Activated CD4-positive, CD25-positive, alpha-beta regulatory T cell treated with anti-CD3 and anti-CD28 coated beads, Interleukin-2, amount 50 U/mL, for 24 hours (primary cell): ENCODE measurements at regions not wholly inside any gene's neighbourhood (a gene's known extent, or its start where the extent isn't known, plus 50 kb on each side); places are given as distances from the start of the nearest gene placed in this dataset.
A peak's percentile ranks its signal among the peaks of the same experiment; 100 is the strongest.

Experiments used
- ATAC-seq, 2 donors: fragments of 150-1000 bp; cut with Tn5 transposase; one replicate each; pipeline ENCODE4 v1.10.0; 2021; ENCODE audit warnings: mild to moderate bottlenecking in 1 of 2, moderate library complexity in 1 of 2

- ATAC-seq = no peak
These were observed 196.8 kb upstream of the RPS6KA3 start for GRCh38 chrX:20463296-20464075.

- no peak for ATAC-seq
These were observed 194.9 kb upstream of the RPS6KA3 start for GRCh38 chrX:20461576-20461975.

DNA sequence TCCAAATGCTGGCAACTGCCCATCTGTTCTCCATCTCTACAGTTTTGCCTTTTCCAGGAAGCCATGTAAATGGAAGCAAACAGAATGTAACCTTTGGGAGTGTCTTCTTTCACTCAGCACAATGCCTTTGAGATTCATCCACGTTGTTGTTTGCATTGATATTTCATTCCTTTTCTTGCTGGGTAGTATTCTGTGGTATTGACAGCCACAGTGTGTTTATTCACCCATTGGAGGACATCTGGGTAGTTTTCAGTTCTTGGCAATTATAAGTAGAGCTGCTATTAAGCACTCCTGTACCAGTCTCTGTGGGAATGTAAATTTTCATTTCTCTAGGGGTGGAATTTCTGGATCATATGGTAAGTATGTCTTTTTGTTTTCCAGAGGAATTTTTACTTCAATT, 194.3 kb upstream of the RPS6KA3 start:
- no peak for ATAC-seq

GRCh38 chrX:20459410-20460350, 193.0 kb upstream of the RPS6KA3 start:
- peak in 1 of 2 donors; percentile 30 for ATAC-seq

GRCh38 chrX:20456971-20457370, 190.3 kb upstream of the RPS6KA3 start:
- no peak for ATAC-seq

- ATAC-seq = no peak
These were observed 188.3 kb upstream of the RPS6KA3 start for GRCh38 chrX:20455001-20455400.

GRCh38 chrX:20454117-20454516, 187.4 kb upstream of the RPS6KA3 start:
- peak in 1 of 2 donors; percentile 74 for ATAC-seq

- ATAC-seq = no peak
These were observed 185.8 kb upstream of the RPS6KA3 start for GRCh38 chrX:20452487-20452886.

- ATAC-seq = no peak
These were observed 185.2 kb upstream of the RPS6KA3 start for GRCh38 chrX:20451929-20452328.

DNA sequence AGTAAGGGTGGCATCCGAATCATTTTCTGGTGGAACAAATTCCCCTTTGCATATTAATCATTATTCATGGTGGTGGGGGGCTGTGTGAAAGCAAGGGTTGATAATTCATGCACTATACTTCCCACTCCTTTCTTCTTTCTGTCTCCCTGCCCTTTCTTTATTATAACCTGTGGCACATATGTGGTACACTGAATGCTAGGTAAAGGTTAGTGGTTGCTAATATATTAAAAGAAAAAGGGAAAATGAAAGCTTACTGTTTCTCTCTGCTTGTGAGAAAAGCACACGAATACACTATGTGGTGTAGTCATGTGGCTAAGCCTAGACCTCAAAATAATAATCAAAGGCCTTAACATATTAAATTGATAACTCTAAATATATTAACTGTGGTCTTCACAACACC, 178.4 kb upstream of the RPS6KA3 start:
- ATAC-seq = peak; percentile 60 to 63

GRCh38 chrX:20442597-20442996, 175.9 kb upstream of the RPS6KA3 start:
- ATAC-seq = peak; percentile 79 to 80

- ATAC-seq = no peak
These were observed 174.4 kb upstream of the RPS6KA3 start for GRCh38 chrX:20441123-20441522.

- no peak for ATAC-seq
These were observed 172.3 kb upstream of the RPS6KA3 start for GRCh38 chrX:20438871-20439526.

DNA sequence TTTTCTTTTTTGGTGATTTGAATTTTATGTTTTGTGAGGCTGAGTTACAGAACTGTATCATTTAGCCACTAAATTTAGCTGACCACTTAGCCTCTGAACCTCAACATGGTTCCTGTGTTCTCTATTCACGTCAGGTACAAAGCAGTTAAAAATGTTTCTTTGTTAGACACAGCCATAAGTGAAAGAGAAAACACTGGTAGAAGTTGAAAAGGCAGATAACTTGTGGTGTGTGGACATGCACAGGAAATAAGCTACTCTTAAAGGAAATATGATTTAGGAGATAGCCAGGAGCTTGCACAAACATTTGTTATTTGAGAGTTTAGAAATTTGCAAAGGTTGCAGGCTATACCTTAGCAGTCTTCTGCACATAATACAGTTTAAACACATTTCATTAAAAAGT, 171.0 kb upstream of the RPS6KA3 start:
- peak; percentile 24 to 25 for ATAC-seq

GRCh38 chrX:20435913-20436312, 169.2 kb upstream of the RPS6KA3 start:
- ATAC-seq = no peak

DNA sequence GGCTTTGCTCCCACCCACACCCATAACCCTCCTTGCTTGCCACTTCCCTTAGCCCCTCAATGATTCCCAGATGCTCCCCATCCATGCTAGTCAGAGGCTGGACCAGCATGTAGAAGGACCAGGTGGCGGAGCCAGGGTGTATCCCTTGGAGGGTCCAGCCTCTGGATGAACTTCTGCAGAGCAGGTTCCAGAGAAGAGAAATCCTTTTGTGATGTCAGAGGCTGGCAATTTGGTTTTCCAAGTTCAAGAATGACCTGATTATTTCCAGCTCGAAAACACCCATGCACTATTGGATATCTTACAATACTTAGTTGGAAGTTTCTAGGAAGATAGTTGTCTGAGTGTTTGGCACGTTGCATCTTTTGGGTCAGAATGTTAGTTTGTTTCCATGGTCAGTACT, 168.3 kb upstream of the RPS6KA3 start:
- no peak for ATAC-seq

- no peak for ATAC-seq
These were observed 166.7 kb upstream of the RPS6KA3 start for GRCh38 chrX:20433388-20433775.

DNA sequence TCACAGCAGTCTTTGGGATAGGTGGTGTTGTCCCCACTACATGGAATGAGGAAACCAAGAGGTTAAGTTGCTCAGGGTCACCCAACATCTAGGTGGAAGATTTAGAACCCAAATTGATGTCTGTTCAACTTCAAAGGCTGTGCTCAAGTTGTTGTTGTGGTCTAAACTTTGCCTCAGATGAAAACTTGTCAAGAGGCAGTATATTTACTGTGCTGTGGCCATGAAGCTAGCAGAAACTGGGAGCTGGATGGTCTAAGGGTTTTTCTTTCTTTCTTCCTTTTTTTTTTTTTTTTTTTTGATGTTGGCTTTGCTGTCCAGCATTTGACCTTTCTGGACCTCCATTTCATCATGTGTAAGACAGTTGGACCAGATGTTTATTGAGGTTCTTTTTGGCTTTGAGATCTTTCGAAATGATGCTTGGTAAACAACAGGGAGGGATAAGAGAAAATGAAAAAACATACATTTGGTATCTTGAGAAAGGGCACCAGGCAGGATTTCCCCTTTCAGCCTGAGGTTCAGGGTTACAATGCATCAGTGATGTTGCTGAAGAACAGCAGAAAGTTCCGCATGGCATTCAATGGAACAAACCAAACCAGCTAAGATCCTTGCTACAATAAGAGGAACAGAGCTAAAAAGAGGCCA, 166.2 kb upstream of the RPS6KA3 start:
- ATAC-seq = no peak

DNA sequence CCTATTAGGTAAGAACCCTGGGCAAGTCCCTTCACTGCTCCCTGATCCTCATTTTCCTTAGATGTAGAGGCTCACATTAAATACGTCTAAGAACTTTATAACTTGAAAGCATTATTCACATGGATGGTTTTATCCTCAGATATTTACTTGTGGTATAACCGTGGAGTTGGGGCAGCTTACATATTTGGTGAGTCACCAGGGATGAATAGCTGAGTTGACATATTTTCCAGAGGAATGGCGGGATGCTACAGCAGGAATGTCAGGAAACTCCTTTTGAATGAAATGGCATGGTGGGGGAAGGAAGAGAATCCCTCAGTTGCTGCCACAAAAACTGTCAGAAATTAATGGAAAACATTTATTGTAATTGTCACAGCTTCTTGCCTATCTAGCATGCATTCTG, 165.3 kb upstream of the RPS6KA3 start:
- no peak for ATAC-seq

DNA sequence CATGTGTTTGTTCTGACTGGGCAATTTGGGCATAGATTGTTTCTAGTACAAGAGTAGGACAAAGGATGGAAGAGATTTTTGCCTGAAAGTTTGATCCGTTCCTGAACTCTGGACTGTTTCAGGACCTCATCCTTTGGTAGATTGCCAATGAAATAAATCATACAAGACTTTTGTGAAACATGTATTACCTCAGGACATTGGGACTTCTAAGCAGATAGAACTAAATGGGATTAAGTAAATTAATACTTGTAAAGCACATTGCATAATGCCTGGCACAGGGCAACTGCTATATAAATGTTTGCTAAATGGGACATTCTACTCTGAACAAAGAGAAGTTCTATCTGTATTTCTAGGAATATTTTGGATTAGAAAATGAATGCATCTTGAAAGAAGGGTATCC, 164.8 kb upstream of the RPS6KA3 start:
- no peak for ATAC-seq

GRCh38 chrX:20427173-20427770, 160.6 kb upstream of the RPS6KA3 start:
- no peak for ATAC-seq

GRCh38 chrX:20421697-20422096, 155.0 kb upstream of the RPS6KA3 start:
- ATAC-seq = no peak
